ENCODE measurements at regions not wholly inside any gene's neighbourhood (a gene's known extent, or its start where the extent isn't known, plus 50 kb on each side); places are given as distances from the start of the nearest gene placed in this dataset.

- ATAC-seq, result no peak
- no peak for DNase-seq (ENCODE audit: low spot score)
- Mint-ChIP-seq H3K9me3 (0 out of 2 replicates have a peak, but pooled peaks cover under 1% of the 10 kb centered on the region), H3K4me1 (0 out of 2 replicates have a peak, but pooled peaks cover 2% of the 10 kb centered on the region), H3K36me3 (no peaks in the 10 kb centered on the region), H3K27me3 (ENCODE audit: low read depth) (no peaks in the 10 kb centered on the region; the same call in 1 of the 2 replicates), H3K4me3 (no peak overlapping the region), H3K27ac (no peak overlapping the region)
- ChIA-PET POLR2A (no interaction called here), CTCF (no interaction called here)
- TF ChIP-seq ZBTB21 (CRISPR knock-in tag; IDR thresholded peaks at IDR 0.05; ENCODE audit: borderline replicate concordance) (no peak), MLX (CRISPR knock-in tag; IDR thresholded peaks at IDR 0.05) (no peak), ZNF512 (CRISPR knock-in tag; IDR thresholded peaks at IDR 0.05; ENCODE audit: borderline replicate concordance) (no peak), SP1 (CRISPR knock-in tag; conservative IDR thresholded peaks at IDR 0.05) (no peak), NR2C2 (CRISPR knock-in tag; IDR thresholded peaks at IDR 0.05) (no peak), ZNF317 (CRISPR knock-in tag; IDR thresholded peaks at IDR 0.05; ENCODE audit: borderline replicate concordance, low read depth) (no peak)
- TF ChIP-seq, protein P1, sequence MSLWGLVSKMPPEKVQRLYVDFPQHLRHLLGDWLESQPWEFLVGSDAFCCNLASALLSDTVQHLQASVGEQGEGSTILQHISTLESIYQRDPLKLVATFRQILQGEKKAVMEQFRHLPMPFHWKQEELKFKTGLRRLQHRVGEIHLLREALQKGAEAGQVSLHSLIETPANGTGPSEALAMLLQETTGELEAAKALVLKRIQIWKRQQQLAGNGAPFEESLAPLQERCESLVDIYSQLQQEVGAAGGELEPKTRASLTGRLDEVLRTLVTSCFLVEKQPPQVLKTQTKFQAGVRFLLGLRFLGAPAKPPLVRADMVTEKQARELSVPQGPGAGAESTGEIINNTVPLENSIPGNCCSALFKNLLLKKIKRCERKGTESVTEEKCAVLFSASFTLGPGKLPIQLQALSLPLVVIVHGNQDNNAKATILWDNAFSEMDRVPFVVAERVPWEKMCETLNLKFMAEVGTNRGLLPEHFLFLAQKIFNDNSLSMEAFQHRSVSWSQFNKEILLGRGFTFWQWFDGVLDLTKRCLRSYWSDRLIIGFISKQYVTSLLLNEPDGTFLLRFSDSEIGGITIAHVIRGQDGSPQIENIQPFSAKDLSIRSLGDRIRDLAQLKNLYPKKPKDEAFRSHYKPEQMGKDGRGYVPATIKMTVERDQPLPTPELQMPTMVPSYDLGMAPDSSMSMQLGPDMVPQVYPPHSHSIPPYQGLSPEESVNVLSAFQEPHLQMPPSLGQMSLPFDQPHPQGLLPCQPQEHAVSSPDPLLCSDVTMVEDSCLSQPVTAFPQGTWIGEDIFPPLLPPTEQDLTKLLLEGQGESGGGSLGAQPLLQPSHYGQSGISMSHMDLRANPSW (CRISPR knock-in tag; conservative IDR thresholded peaks at IDR 0.05; ENCODE audit: low read depth), result no peak
Observed at GRCh38 chr17:71966055-71966454, 154.8 kb upstream of the SOX9 start.

DNA sequence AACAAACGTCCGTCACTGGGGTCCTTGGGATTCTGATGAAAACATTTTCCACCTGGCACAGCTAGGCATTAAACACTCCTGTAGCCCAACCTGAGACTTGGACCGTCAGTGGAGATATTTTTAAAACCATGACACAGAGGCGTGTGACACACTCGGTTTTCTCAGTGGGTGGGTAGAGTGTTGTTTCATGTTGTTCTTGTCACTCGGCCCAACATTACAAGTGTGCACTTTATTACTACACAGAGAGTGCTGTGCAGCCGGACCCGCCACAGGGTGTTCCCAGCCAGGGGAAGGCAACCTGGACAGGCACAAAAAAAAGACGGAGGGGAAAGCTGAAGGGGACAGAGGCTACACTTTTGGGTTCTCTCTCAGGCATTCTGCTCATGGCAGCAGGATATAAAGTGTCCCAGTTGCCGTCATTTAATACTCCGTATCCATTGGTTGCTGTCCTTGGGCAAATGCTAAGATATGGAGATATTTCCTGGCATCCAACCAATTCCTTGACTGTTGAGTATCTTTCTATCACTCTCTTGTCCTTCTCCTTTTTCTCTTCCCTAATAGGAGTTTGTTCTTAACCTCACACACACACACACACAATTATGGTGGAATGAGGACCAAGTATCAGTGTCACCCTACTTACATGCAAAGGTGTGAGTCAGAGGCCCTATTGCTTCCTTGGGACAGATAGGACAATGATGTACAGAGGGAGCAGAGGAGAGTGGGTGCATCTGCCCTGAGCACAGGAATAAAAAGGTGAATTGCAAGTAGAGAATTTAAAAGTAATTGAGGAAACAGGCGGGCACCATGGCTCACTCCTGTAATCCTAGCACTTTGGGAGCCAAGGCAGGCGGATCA, 154.1 kb upstream of the SOX9 start:
- no peak overlapping the region for H3K4me3 Mint-ChIP-seq
- ChIA-PET POLR2A (no interaction called here), CTCF (no interaction called here)
- H3K9me3 Mint-ChIP-seq, result peaks cover 2% of the 10 kb centered on the region; the same call in 1 of the 2 replicates
- H3K4me1 Mint-ChIP-seq, result 0 out of 2 replicates have a peak, but pooled peaks cover 2% of the 10 kb centered on the region
- ATAC-seq, result no peak
- no peaks in the 10 kb centered on the region for H3K36me3 Mint-ChIP-seq
- no peak for DNase-seq (ENCODE audit: low spot score)
- no peak overlapping the region for H3K27ac Mint-ChIP-seq
- H3K27me3 Mint-ChIP-seq (ENCODE audit: low read depth), result no peaks in the 10 kb centered on the region; the same call in 1 of the 2 replicates
- TF ChIP-seq JUN (CRISPR knock-in tag; IDR thresholded peaks at IDR 0.05) (no peak), CTCF (IDR thresholded peaks at IDR 0.05) (no peak), SP1 (CRISPR knock-in tag; conservative IDR thresholded peaks at IDR 0.05) (no peak), ZNF671 (CRISPR knock-in tag; IDR thresholded peaks at IDR 0.05) (no peak), ZBTB43 (CRISPR knock-in tag; IDR thresholded peaks at IDR 0.05) (no peak), MLX (CRISPR knock-in tag; IDR thresholded peaks at IDR 0.05) (no peak), TP53 (CRISPR knock-in tag; IDR thresholded peaks at IDR 0.05) (no peak), JAZF1 (CRISPR knock-in tag; IDR thresholded peaks at IDR 0.05) (no peak), NFATC4 (CRISPR knock-in tag; IDR thresholded peaks at IDR 0.05) (no peak), E2F5 (CRISPR knock-in tag; IDR thresholded peaks at IDR 0.05) (no peak), ZNF138 (CRISPR knock-in tag; conservative IDR thresholded peaks at IDR 0.05) (no peak), MXD4 (CRISPR knock-in tag; IDR thresholded peaks at IDR 0.05; ENCODE audit: borderline replicate concordance) (no peak), NR2C2 (CRISPR knock-in tag; IDR thresholded peaks at IDR 0.05) (no peak)
- TF ChIP-seq, protein P2, sequence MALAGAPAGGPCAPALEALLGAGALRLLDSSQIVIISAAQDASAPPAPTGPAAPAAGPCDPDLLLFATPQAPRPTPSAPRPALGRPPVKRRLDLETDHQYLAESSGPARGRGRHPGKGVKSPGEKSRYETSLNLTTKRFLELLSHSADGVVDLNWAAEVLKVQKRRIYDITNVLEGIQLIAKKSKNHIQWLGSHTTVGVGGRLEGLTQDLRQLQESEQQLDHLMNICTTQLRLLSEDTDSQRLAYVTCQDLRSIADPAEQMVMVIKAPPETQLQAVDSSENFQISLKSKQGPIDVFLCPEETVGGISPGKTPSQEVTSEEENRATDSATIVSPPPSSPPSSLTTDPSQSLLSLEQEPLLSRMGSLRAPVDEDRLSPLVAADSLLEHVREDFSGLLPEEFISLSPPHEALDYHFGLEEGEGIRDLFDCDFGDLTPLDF (CRISPR knock-in tag; IDR thresholded peaks at IDR 0.05), result no peak
- TF ChIP-seq, protein P3, sequence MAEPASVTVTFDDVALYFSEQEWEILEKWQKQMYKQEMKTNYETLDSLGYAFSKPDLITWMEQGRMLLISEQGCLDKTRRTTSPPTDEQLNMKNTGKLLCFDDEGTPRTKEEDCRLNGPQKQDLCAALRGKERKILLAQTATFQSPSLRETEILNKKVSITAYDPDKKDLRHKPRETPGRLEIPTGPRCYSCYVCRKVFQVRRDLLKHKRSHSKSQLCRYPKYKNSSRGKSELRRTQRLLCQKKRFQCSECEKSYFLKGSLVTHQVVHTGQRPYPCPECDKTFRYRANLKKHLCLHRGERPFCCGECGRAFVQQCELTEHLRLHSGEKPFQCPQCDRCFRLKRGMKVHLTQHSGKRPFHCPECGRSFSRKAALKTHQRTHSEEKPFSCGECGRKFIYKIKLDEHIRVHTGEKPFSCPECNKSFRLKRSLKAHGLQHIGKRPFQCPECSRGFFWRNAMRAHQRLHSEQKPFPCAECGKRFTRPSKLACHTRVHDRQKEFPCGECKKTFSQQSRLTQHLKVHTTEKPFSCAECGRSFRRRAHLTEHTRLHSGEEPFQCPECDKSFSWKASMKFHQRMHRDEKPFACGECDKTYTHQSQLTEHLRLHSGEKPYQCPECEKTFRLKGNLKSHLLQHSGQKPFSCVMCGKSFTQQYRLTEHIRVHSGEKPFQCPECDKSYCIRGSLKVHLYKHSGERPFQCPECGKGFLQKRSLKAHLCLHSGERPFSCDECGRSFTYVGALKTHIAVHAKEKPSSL (CRISPR knock-in tag; conservative IDR thresholded peaks at IDR 0.05), result no peak
